SK-MEL-5 (cell line): ENCODE measurements at regions not wholly inside any gene's neighbourhood (a gene's known extent, or its start where the extent isn't known, plus 50 kb on each side); places are given as distances from the start of the nearest gene placed in this dataset.

Experiments used
- DNase-seq: peaks from one replicate; pipeline ENCODE4 v3.0.0-alpha.2; 2016; ENCODE audit warnings: low read depth, low spot score
- in situ Hi-C: cut with HindIII; loops from 2 replicates; pipeline ENCODE4 v1.10.0; 2016; ENCODE audit warnings: low sequenced_read_pairs, high pct_unique_total_duplicates, low pct_unique_long_range_greater_than_20kb

DNA sequence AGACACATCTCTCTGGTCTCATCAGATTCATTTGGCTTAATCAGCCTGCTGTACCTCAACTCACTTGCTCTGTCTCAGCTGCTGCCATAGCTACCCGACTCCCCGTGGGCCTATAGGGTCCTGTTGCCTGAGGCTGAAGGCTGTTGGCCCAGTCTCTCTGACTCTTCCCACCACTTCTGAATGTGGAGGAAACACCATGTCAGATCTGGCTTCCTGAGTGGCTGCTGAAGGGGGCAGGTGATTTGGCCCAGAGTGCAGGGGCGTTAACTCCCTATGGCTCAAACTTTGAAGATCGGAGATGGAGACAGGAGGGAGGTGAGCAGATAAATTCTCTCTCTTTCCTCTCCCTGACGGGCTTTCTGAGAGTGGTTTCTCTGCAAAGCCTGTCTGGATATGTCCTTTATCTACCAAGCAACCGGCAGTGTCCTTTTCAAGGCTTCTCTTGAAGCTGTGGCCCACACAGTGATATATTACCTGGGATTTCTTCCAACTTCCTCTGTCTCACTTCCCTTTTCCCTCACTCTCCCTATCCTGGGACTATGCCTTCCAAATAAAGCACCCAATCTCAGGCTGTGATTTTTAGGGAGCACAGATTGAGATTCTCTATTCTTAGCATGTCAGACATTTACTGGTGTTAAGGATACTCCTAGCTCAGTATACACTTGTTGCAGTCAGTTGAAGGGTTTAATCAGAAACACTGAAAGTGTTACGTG lies 334.9 kb upstream of the TBC1D5 start:
- DNase-seq = no peak
- in situ Hi-C loops = no loop called here

GRCh38 chr3:18076301-18076700 lies 333.9 kb upstream of the TBC1D5 start:
- in situ Hi-C loops = no loop called here
- no peak for DNase-seq

DNA sequence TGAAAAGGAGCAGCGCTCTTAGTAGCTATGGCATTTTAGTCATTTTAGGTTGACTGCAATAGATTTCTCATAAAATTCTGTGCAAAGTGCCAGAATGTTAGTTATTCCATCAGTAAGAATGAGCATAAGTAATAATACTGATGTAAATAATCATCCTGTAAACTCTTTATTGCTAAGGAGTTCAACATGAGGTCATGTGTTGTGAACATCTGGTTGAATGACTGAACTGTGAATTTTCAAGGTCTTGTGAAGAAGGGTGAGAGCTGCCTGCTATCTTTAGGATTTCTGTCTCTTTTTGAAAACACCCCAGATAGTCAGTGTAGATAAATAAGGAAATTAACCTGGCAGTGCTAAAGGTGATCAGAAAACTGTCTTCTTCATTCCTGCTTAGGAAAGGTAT lies 333.4 kb upstream of the TBC1D5 start:
- in situ Hi-C loops = no loop called here
- no peak for DNase-seq

- DNase-seq = no peak
- in situ Hi-C loops = no loop called here
Measured at GRCh38 chr3:18071833-18072232, 329.4 kb upstream of the TBC1D5 start.

GRCh38 chr3:18070944-18071343 lies 328.5 kb upstream of the TBC1D5 start:
- in situ Hi-C loops = no loop called here
- DNase-seq = no peak

DNA sequence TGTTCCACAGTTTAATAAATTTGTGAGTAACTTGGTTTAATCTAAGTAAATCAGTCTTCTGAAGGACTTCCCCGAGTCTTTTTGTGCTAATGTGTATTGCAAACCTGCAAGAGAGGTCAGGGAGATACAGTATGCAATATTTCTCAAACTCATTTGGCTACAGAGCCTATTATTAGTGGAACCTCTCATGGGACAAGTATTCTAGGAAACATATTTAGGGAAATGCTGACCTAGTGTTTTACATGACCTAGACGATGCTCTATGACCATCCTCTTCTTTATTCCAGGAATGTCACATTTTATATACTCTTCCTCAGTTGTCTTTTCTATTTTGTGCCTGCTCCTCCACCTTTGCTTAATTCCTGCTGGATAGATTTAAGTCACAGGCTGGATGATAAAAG lies 327.8 kb upstream of the TBC1D5 start:
- in situ Hi-C loops = no loop called here
- no peak for DNase-seq

DNA sequence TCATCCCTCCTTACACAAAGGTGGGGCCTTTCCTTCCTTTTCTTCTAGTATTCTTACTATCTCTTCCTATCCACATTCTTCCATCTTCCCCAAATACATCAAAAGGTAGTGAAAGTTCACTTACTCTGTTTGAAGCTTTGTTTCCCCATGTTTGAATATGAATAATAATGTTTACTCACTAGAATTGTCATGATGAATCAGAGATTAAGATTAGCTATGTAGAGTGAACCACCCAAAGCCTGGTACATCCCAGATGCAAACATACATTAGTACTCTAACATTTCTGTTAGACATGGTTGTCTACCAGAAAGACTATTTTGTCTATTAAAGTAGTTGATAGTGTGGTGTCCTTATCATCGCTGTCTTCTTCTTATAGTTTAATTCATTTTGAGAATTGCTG lies 327.1 kb upstream of the TBC1D5 start:
- no peak for DNase-seq
- in situ Hi-C loops = no loop called here

DNA sequence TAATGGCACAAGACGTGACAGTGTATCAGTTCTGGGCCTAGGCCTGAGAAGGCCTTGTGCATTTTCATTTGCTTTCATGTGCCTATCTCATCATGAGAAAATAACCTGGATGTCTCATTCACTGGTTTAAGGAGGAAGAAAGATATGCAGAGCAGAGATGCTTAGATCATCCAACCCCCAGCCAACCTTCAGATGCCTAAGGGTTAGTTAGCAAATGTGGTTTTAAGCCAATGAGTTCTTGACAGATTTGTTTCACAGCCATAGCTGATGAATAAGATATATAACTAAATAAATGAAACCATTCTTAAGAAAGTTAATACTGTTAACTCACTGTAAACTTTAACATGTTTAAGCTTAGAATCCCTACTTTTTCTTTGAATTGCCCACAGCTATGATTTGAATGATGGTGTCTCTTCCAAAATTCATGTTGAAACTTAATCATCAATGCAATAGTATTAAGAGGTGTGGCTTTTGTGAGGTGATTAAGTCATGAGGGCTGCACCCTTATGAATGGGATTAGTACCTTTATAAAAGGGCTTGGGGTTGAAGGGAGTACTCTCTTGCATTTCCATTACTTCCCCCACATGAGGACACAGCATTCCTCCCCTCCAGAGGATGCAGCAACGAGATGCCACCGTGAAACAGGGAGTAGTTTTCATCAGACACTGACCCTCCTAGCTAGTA lies 324.6 kb upstream of the TBC1D5 start:
- DNase-seq = no peak

DNA sequence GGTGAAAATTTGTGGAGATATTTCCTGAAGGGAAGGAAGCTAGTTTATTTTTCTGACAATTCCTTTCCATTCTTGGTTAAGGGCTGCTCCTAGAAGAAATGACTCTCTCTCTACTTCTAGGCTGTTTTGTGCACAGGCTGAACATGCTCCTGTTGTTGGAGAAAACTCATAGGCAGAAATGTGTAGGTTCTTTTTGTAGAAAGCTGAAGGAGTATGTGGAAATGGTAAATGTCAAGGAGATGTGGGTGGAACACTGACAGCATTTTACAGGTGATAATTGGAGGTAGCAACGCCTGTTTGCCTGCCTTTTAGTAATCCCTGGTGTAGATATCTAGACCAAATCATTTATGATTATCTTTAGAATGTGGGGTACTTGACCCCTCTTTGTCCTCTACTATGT lies 322.2 kb upstream of the TBC1D5 start:
- in situ Hi-C loops = no loop called here
- no peak for DNase-seq

More for the DNA sequence above, 324.6 kb upstream of the TBC1D5 start:
- in situ Hi-C loops = no loop called here

GRCh38 chr3:18062657-18063025 lies 320.2 kb upstream of the TBC1D5 start:
- in situ Hi-C loops = no loop called here
- no peak for DNase-seq

- no peak for DNase-seq
- in situ Hi-C loops = no loop called here
Measured at GRCh38 chr3:18061737-18062656, 319.6 kb upstream of the TBC1D5 start.

- in situ Hi-C loops = no loop called here
- no peak for DNase-seq
Measured at GRCh38 chr3:18058666-18059065, 316.2 kb upstream of the TBC1D5 start.

- in situ Hi-C loops = no loop called here
- no peak for DNase-seq
Measured at GRCh38 chr3:18057471-18058091, 315.1 kb upstream of the TBC1D5 start.

DNA sequence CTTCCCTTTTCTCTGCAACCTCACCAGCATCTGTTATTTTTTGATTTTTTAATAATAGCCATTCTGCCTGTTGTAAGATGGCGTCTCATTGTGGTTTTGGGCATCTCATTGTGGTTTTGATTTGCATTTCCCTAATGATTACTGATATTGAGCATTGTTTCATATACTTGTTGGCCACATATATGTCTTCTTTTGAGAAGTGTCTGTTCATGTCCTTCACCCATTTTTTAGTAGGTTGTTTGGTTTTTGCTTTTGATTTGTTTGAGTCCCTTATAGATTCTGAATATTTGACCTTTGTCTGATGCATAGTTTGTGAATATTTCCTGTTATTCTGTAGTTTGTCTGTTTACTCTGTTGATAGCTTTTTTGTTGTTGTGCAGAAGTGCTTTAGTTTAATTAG lies 312.2 kb upstream of the TBC1D5 start:
- DNase-seq = no peak
- in situ Hi-C loops = no loop called here

DNA sequence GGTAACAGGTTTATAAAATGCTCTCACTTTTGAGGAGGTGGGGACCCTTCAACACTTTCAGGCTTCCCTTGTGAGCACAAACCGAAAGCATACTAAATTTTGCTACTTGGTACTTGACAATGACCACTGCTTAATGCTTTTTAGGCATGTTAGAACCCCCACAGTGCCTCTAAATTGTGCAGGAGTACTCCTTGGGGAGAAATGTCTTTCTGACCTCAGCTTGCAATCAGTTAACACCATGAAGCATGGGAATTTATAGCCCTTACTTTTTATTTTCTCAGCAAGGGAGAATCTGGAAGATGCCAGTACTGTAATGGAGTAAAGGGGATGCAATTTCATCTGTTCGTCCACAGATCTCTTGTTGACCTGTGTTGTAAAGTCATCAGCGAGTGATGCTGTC lies 308.9 kb upstream of the TBC1D5 start:
- in situ Hi-C loops = no loop called here
- DNase-seq = no peak

DNA sequence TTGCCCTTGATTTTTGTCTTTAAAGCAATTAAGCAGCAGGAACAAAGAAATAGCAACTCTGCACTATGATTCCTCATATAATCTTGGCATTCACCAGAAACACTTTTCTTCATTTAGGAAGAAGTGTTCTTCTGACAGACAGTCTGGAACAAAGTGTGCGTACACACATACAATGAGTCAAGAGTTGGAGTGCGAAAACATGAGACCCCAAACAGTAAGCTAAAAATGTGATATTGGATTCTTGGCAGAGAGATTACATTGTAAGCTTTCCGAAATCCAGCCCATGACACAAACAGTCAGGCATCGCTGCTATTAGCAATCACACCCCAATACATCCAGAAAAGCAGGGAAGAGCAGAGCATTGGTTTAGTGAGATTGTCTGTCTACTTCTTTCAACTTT lies 306.7 kb upstream of the TBC1D5 start:
- DNase-seq = no peak
- in situ Hi-C loops = no loop called here

DNA sequence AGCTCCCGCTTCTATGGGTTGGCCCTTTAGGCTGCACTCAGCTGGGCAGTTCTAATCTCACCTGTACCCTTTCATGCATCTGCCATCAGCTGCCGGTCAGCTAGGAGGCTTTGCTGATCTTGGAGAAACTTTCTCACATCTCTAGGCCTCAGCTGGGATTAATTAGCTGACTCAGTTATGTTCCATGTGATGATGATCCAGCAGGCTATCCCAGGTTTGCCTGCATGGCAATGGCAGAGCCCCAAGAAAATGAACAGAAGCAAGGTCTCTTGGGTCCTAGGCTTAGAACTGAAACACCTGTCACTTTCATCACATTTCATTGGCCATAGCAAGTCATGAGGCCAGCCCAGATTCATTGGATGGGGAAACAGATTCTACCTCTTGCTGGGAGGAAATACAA lies 304.6 kb upstream of the TBC1D5 start:
- DNase-seq = no peak
- in situ Hi-C loops = no loop called here
